ENCODE measurements at regions not wholly inside any gene's neighbourhood (a gene's known extent, or its start where the extent isn't known, plus 50 kb on each side); places are given as distances from the start of the nearest gene placed in this dataset.

- no peaks in the 10 kb centered on the region for H3K36me3 ChIP-seq (ENCODE audit: control insufficient read depth in 2 of 2, extremely low read depth in 1 of 2, insufficient read depth in 2 of 2, low read length in 2 of 2)
- H3K9me3 ChIP-seq (replicated peaks; ENCODE audit: control insufficient read depth, insufficient read depth, low read length) = no peaks in the 10 kb centered on the region
- H3K9ac ChIP-seq (replicated peaks; ENCODE audit: extremely low read depth, insufficient read depth, low read length) = no peak overlapping the region
- H3K4me3 ChIP-seq (replicated peaks in 1 of 3; ENCODE audit: insufficient read depth in 1 of 3, low read depth in 1 of 3, low read length in 3 of 3) = no peak overlapping the region
- no peak for TF ChIP-seq JUN (IDR thresholded peaks at IDR 0.05; ENCODE audit: borderline replicate concordance, insufficient read depth, insufficient read length, low read depth)
- no peak for TF ChIP-seq POLR2AphosphoS5 (IDR thresholded peaks at IDR 0.05; ENCODE audit: insufficient read depth, low read depth, low read length)
- no peak for TF ChIP-seq MYC (IDR thresholded peaks at IDR 0.05; ENCODE audit: low read depth, low read length)
- no peak for TF ChIP-seq FOS (IDR thresholded peaks at IDR 0.05; ENCODE audit: borderline replicate concordance, insufficient read depth, low read length)
- no peak for TF ChIP-seq GATA2 (IDR thresholded peaks at IDR 0.05; ENCODE audit: insufficient read depth, insufficient read length, low read depth, low read length)
- TF ChIP-seq POLR2A (IDR thresholded peaks at IDR 0.05; ENCODE audit: low read depth, low read length) = no peak
- no peak for TF ChIP-seq MAX (IDR thresholded peaks at IDR 0.05; ENCODE audit: insufficient read depth, insufficient read length)
- TF ChIP-seq CTCF (IDR thresholded peaks at IDR 0.05; ENCODE audit: extremely low read depth in 1 of 2, insufficient read depth in 1 of 2, low read depth in 1 of 2, low read length in 2 of 2) = no peak
- no peak for TF ChIP-seq EZH2 (IDR thresholded peaks at IDR 0.05; ENCODE audit: borderline replicate concordance, low read depth, low read length, severe bottlenecking)
- no TSS peak for BruUV-seq (replicated peaks)
- dilution Hi-C loops (cut with MboI; ENCODE audit: extremely low pct_ligation_motif_present, low sequenced_read_pairs) = no loop called here
- H3K4me2 ChIP-seq (ENCODE audit: insufficient read depth, low read length) = no peak overlapping the region
- H4K20me1 ChIP-seq (replicated peaks; ENCODE audit: control insufficient read depth, extremely low read depth, insufficient read depth, low read length) = no peaks in the 10 kb centered on the region
- FAIRE-seq (no peak), DNase-seq (ENCODE audit: low read depth, low spot score) (no peak)
- ChIA-PET POLR2A (no interaction called here), CTCF (no interaction called here)
- no peaks in the 10 kb centered on the region for H3K79me2 ChIP-seq (ENCODE audit: control insufficient read depth, insufficient read depth, low read length)
- H3K9me1 ChIP-seq (replicated peaks; ENCODE audit: control insufficient read depth, extremely low read depth, insufficient read depth, low read length) = no peaks in the 10 kb centered on the region
- H3K27ac ChIP-seq (ENCODE audit: insufficient read depth, low read depth, low read length) = no peak overlapping the region
- intact Hi-C loops (cut with micrococcal nuclease) = no loop called here
- no peaks in the 10 kb centered on the region for H3K27me3 ChIP-seq (ENCODE audit: control insufficient read depth in 2 of 2, insufficient read depth in 2 of 2, low read length in 2 of 2)
- H2AFZ ChIP-seq (ENCODE audit: low read depth, low read length) = no peak overlapping the region
- H3K4me1 ChIP-seq (ENCODE audit: control insufficient read depth, extremely low read depth, insufficient read depth, low read length) = no peaks in the 10 kb centered on the region
Measured at GRCh38 chrX:80229626-80230025, 190.6 kb upstream of the TENT5D start.
